GM23338 (cell line): ENCODE measurements at regions not wholly inside any gene's neighbourhood (a gene's known extent, or its start where the extent isn't known, plus 50 kb on each side); places are given as distances from the start of the nearest gene placed in this dataset.

Source experiments
- ATAC-seq: fragments of 200-7000 bp; cut with Tn5 transposase; 3 replicates; pipeline ENCODE4 v1.9.1; 2020
- DNase-seq: peaks from one replicate; pipeline ENCODE4 v3.0.0-alpha.2; 2015; ENCODE audit warnings: low spot score
- H2AFZ ChIP-seq: fragments of 200-600 bp; sonication (generic); 2 replicates; pipeline ENCODE4 v1.8.0; 2016; ENCODE audit warnings: antibody characterized with exemption, mild to moderate bottlenecking, moderate library complexity
- H3F3A ChIP-seq: fragments of 200-600 bp; sonication (generic); replicated peaks from 2 replicates; pipeline ENCODE4 v1.8.0; 2017; ENCODE audit warnings: antibody characterized with exemption, mixed run types, low read depth
- H3K27ac ChIP-seq: fragments of 200-600 bp; sonication (generic); 2 replicates; pipeline ENCODE4 v1.6.1; 2016; ENCODE audit warnings: low read depth
- H3K27me3 ChIP-seq: fragments of 200-600 bp; sonication (generic); 2 replicates; pipeline ENCODE4 v1.8.0; 2016; ENCODE audit warnings: mild to moderate bottlenecking, mixed run types, moderate library complexity; ENCODE audit not compliant: insufficient read depth
- H3K36me3 ChIP-seq: fragments of 200-600 bp; sonication (generic); 2 replicates; pipeline ENCODE4 v1.8.0; 2016; ENCODE audit warnings: mild to moderate bottlenecking; ENCODE audit not compliant: insufficient read depth
- H3K4me1 ChIP-seq: fragments of 200-600 bp; sonication (generic); 2 replicates; pipeline ENCODE4 v1.8.0; 2016; ENCODE audit warnings: mild to moderate bottlenecking, moderate library complexity; ENCODE audit not compliant: insufficient read depth
- H3K4me2 ChIP-seq: fragments of 200-600 bp; sonication (generic); 2 replicates; pipeline ENCODE4 v1.7.1; 2017; ENCODE audit warnings: mixed run types
- H3K4me3 ChIP-seq: fragments of 200-600 bp; sonication (generic); 2 replicates; pipeline ENCODE4 v1.6.1; 2016; ENCODE audit warnings: mixed run types
- H3K79me2 ChIP-seq: fragments of 200-600 bp; sonication (generic); replicated peaks from 2 replicates; pipeline ENCODE4 v1.8.0; 2017; ENCODE audit warnings: mild to moderate bottlenecking; ENCODE audit not compliant: insufficient read depth
- H3K9me2 ChIP-seq: fragments of 200-600 bp; sonication (generic); 2 replicates; pipeline ENCODE4 v1.8.0; 2017; ENCODE audit not compliant: insufficient read depth
- H4K20me1 ChIP-seq: fragments of 200-600 bp; sonication (generic); replicated peaks from 2 replicates; pipeline ENCODE4 v1.8.0; 2017; ENCODE audit warnings: mild to moderate bottlenecking; ENCODE audit not compliant: insufficient read depth
- H3K27ac Mint-ChIP-seq: 2 replicates; pipeline ENCODE4 v1.8.0; 2020; ENCODE audit warnings: inconsistent platforms, mild to moderate bottlenecking, moderate library complexity, mixed read lengths
- H3K27me3 Mint-ChIP-seq: 3 replicates; pipeline ENCODE4 v1.8.0; 2022; ENCODE audit warnings: low read depth, mild to moderate bottlenecking, moderate library complexity, mixed read lengths, inconsistent platforms; ENCODE audit not compliant: insufficient read depth, poor library complexity
- H3K36me3 Mint-ChIP-seq: 3 replicates; pipeline ENCODE4 v1.8.0; 2021; ENCODE audit warnings: low read depth, mild to moderate bottlenecking, inconsistent platforms, moderate library complexity, mixed read lengths
- H3K4me1 Mint-ChIP-seq: 3 replicates; pipeline ENCODE4 v1.8.0; 2020; ENCODE audit warnings: mild to moderate bottlenecking, inconsistent platforms, mixed read lengths
- H3K4me3 Mint-ChIP-seq: 3 replicates; pipeline ENCODE4 v1.8.0; 2021; ENCODE audit warnings: moderate library complexity, mild to moderate bottlenecking, inconsistent platforms, mixed read lengths
- H3K9me3 Mint-ChIP-seq: 3 replicates; pipeline ENCODE4 v1.8.0; 2020; ENCODE audit warnings: moderate library complexity, mild to moderate bottlenecking, inconsistent platforms, mixed read lengths
- CREB1 ChIP-seq: fragments of 250-450 bp; sonication (Bioruptor Pico); IDR thresholded peaks from 2 replicates; pipeline ENCODE4 v1.5.0; 2020; ENCODE audit warnings: low read depth, mild to moderate bottlenecking, moderate library complexity
- ETS1 ChIP-seq: IDR thresholded peaks from 2 replicates; pipeline ENCODE4 v1.6.1; 2016; ENCODE audit warnings: antibody characterized with exemption
- EZH2 ChIP-seq: fragments of 200-600 bp; sonication (generic); IDR thresholded peaks from one replicate; pipeline ENCODE4 v1.8.0; 2017; ENCODE audit warnings: antibody characterized with exemption, mild to moderate bottlenecking, low read depth; ENCODE audit not compliant: unreplicated experiment
- EZH2phosphoT487 ChIP-seq: fragments of 200-600 bp; sonication (generic); IDR thresholded peaks from one replicate; pipeline ENCODE4 v1.8.1; 2018; ENCODE audit warnings: antibody characterized with exemption; ENCODE audit not compliant: unreplicated experiment
- JUNB ChIP-seq: IDR thresholded peaks from one replicate; pipeline ENCODE4 v1.6.1; 2016; ENCODE audit warnings: antibody characterized with exemption; ENCODE audit not compliant: unreplicated experiment
- POLR2AphosphoS5 ChIP-seq: IDR thresholded peaks from 2 replicates; pipeline ENCODE4 v1.6.1; 2016; ENCODE audit warnings: antibody characterized with exemption, low read depth
- STAT1 ChIP-seq: IDR thresholded peaks from one replicate; pipeline ENCODE4 v1.6.1; 2016; ENCODE audit warnings: antibody characterized with exemption; ENCODE audit not compliant: unreplicated experiment
- ZNF331 ChIP-seq: fragments of 250-450 bp; sonication (Bioruptor Pico); IDR thresholded peaks from 2 replicates; pipeline ENCODE4 v1.5.0; 2020; ENCODE audit warnings: low read depth, mild to moderate bottlenecking, moderate library complexity
- ZNF462 ChIP-seq: fragments of 250-450 bp; sonication (Bioruptor Pico); IDR thresholded peaks from 2 replicates; pipeline ENCODE4 v1.5.0; 2020; ENCODE audit warnings: mild to moderate bottlenecking, moderate library complexity

- TF ChIP-seq ZNF462 (no peak), ZNF331 (CRISPR knock-in tag) (no peak), CREB1 (no peak), STAT1 (no peak), EZH2 (no peak), JUNB (no peak), POLR2AphosphoS5 (no peak)
These were observed 57.1 kb upstream of the CYSLTR1 start (continued) for GRCh38 chrX:78384486-78384885.

GRCh38 chrX:78383594-78383993, 56.2 kb upstream of the CYSLTR1 start:
- Histone ChIP-seq H3K4me3 (no peak overlapping the region), H3K9me2 (no peaks in the 10 kb centered on the region), H3K4me1 (no peaks in the 10 kb centered on the region), H3K79me2 (no peaks in the 10 kb centered on the region), H3K4me2 (no peak overlapping the region), H3F3A (no peaks in the 10 kb centered on the region), H2AFZ (no peak overlapping the region), H3K27ac (no peak overlapping the region), H4K20me1 (no peaks in the 10 kb centered on the region), H3K36me3 (no peaks in the 10 kb centered on the region), H3K27me3 (no peaks in the 10 kb centered on the region)
- Mint-ChIP-seq H3K4me1 (no peaks in the 10 kb centered on the region), H3K27ac (no peak overlapping the region), H3K27me3 (no peaks in the 10 kb centered on the region), H3K36me3 (peaks cover 3% of the 10 kb centered on the region; the same call in 2 of the 3 replicates), H3K9me3 (peaks cover 22% of the 10 kb centered on the region), H3K4me3 (no peak overlapping the region)
- ATAC-seq (no peak), DNase-seq (no peak)
- no peak for TF ChIP-seq EZH2phosphoT487
- no peak for TF ChIP-seq POLR2AphosphoS5
- no peak for TF ChIP-seq ETS1
- TF ChIP-seq JUNB = no peak
